PC-9 (cell line): ENCODE measurements at regions not wholly inside any gene's neighbourhood (a gene's known extent, or its start where the extent isn't known, plus 50 kb on each side); places are given as distances from the start of the nearest gene placed in this dataset.
A peak's percentile ranks its signal among the peaks of the same experiment; 100 is the strongest.
"Not testable (repeated sequence)": the region's sequence is repeated elsewhere in the genome, so short reads cannot be mapped to it uniquely, and the experiment has no call there.

Experiments
- BruUV-seq: library from RNA; stranded (reverse); fragments of 400-500 nt; replicated peaks from 2 replicates; lab custom pipeline; 2021; lab: Mats Ljungman, UMichigan
- CTCF ChIA-PET: fragments of 300-600 bp; sonication (Branson Sonifier 250); formaldehyde crosslinking; loops from one replicate; lab custom pipeline; 2022; ENCODE audit warnings: antibody characterized with exemption; lab: Charles Lee
- POLR2A ChIA-PET: fragments of 300-600 bp; sonication (Branson Sonifier 250); formaldehyde crosslinking; loops from one replicate; lab custom pipeline; 2022; ENCODE audit warnings: antibody characterized with exemption; ENCODE audit not compliant: unreplicated experiment; lab: Charles Lee
- DNase-seq, 2 experiments: peaks; one replicate each; pipeline versions ENCODE4 v3.0.0 to v3.0.0-alpha.2; 2015 to 2022; ENCODE audit warnings: mixed read lengths in 1 of 2
- H2AFZ ChIP-seq: fragments of 200-600 bp; sonication (generic); 2 replicates; pipeline ENCODE4 v1.8.1; 2017; ENCODE audit warnings: antibody characterized with exemption
- H3F3A ChIP-seq: fragments of 200-600 bp; sonication (generic); 2 replicates; pipeline ENCODE4 v1.8.1; 2017; ENCODE audit warnings: antibody characterized with exemption, mild to moderate bottlenecking, low read depth; ENCODE audit not compliant: insufficient read depth
- H3K27ac ChIP-seq: fragments of 200-600 bp; sonication (generic); 2 replicates; pipeline ENCODE4 v1.6.1; 2016; ENCODE audit warnings: mixed run types
- H3K27me3 ChIP-seq: fragments of 200-600 bp; sonication (generic); 2 replicates; pipeline ENCODE4 v1.6.1; 2016; ENCODE audit warnings: low read depth, mixed run types; ENCODE audit not compliant: insufficient read depth
- H3K36me3 ChIP-seq: fragments of 200-600 bp; sonication (generic); 2 replicates; pipeline ENCODE4 v1.6.1; 2016; ENCODE audit warnings: low read depth, mixed run types
- H3K4me1 ChIP-seq: fragments of 200-600 bp; sonication (generic); replicated peaks from 2 replicates; pipeline ENCODE4 v1.6.1; 2016; ENCODE audit warnings: mixed run types; ENCODE audit not compliant: insufficient read depth
- H3K4me2 ChIP-seq: fragments of 200-600 bp; sonication (generic); 2 replicates; pipeline ENCODE4 v1.6.1; 2017; ENCODE audit warnings: mixed run types
- H3K4me3 ChIP-seq: fragments of 200-600 bp; sonication (generic); 2 replicates; pipeline ENCODE4 v1.6.1; 2016; ENCODE audit warnings: mixed run types
- H3K79me2 ChIP-seq: fragments of 200-600 bp; sonication (generic); 2 replicates; pipeline ENCODE4 v1.6.1; 2017; ENCODE audit warnings: low read depth, mixed run types
- H3K9me2 ChIP-seq: fragments of 200-600 bp; sonication (generic); 2 replicates; pipeline ENCODE4 v1.8.1; 2017; ENCODE audit warnings: mild to moderate bottlenecking; ENCODE audit not compliant: insufficient read depth
- H3K9me3 ChIP-seq: fragments of 200-600 bp; sonication (generic); 2 replicates; pipeline ENCODE4 v1.8.1; 2016; ENCODE audit warnings: low read depth; ENCODE audit not compliant: insufficient read depth
- H4K20me1 ChIP-seq: fragments of 200-600 bp; sonication (generic); 2 replicates; pipeline ENCODE4 v1.8.1; 2017; ENCODE audit not compliant: insufficient read depth
- EZH2 ChIP-seq: fragments of 200-600 bp; sonication (generic); IDR thresholded peaks from 2 replicates; pipeline ENCODE4 v1.8.0; 2017; ENCODE audit warnings: antibody characterized with exemption, low read depth
- intact Hi-C: fragments of 100-400 bp; cut with micrococcal nuclease; formaldehyde crosslinking; loops from one replicate; pipeline ENCODE4 v1.10.0; 2022; ENCODE audit not compliant: unreplicated experiment
- TF ChIP-seq, protein P1 (sequence below): fragments of 200-600 bp; sonication (generic); conservative IDR thresholded peaks from 2 replicates; pipeline ENCODE4 v1.6.1; 2017; ENCODE audit warnings: mixed run types, antibody characterized with exemption, mild to moderate bottlenecking, moderate library complexity

DNA sequence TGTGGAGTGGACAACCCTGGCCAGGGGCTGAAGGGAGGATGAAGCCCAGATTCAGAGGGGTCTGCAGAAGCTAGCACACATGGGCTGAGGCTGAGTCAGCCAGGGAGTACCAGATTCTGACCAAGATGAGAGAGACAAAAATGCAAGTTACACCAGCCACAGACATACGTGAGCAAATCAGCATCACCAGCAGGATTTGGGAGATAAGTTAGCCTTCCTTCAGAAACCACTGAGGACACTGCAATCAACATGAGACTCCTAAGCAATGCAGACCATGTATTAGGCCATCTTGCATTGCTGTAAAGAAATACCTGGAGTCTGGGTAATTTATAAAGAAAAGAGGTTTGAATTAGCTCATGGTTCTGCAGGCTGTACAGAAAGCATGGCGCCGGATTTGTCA lies 57.0 kb upstream of the PAGE5 start:
- intact Hi-C loops, result loop anchor here (10.0 kb wide), 1 partner anchor 158 kb away; the partner anchor contains the start of gene APEX2

DNA sequence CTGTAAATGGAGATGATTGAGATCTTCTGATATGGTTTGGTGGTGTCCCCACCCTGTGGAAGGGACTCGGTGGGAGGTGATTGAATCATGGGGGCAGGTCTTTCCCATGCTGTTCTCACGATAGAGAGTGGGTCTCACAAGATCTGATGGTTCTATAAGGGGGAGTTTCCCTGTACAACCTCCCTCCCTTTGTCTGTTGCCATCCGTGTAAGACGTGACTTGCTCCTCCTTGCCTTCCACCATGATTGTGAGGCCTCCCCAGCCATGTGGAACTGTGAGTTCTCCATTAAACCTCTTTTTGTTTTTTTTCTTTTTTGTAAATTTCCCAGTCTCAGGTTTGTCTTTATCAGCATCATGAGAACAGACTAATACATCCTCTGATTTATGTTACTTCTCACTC lies 55.1 kb upstream of the PAGE5 start:
- H3K4me3 ChIP-seq, H3K27ac ChIP-seq, H3K9me3 ChIP-seq, H4K20me1 ChIP-seq, POLR2A ChIA-PET, DNase-seq, BruUV-seq, H2AFZ ChIP-seq, H3K9me2 ChIP-seq, H3K4me2 ChIP-seq, CTCF ChIA-PET, H3K27me3 ChIP-seq, H3K36me3 ChIP-seq, H3K79me2 ChIP-seq, H3F3A ChIP-seq: not testable (repeated sequence)
- peaks cover 18% of the 10 kb centered on the region for H3K4me1 ChIP-seq
- intact Hi-C loops, result loop anchor here (10.0 kb wide), 1 partner anchor 160 kb away; the partner anchor contains the start of gene APEX2

More for the DNA sequence above, 57.0 kb upstream of the PAGE5 start:
- ChIA-PET POLR2A (no interaction called here), CTCF (no interaction called here)
- H3K36me3 ChIP-seq, result no peaks in the 10 kb centered on the region
- no peak overlapping the region for H2AFZ ChIP-seq
- no peak for DNase-seq
- no peaks in the 10 kb centered on the region for H3K9me3 ChIP-seq
- no peaks in the 10 kb centered on the region for H3K9me2 ChIP-seq
- no peak overlapping the region for H3K27ac ChIP-seq
- TF ChIP-seq EZH2, result no peak
- TF ChIP-seq, protein P1, sequence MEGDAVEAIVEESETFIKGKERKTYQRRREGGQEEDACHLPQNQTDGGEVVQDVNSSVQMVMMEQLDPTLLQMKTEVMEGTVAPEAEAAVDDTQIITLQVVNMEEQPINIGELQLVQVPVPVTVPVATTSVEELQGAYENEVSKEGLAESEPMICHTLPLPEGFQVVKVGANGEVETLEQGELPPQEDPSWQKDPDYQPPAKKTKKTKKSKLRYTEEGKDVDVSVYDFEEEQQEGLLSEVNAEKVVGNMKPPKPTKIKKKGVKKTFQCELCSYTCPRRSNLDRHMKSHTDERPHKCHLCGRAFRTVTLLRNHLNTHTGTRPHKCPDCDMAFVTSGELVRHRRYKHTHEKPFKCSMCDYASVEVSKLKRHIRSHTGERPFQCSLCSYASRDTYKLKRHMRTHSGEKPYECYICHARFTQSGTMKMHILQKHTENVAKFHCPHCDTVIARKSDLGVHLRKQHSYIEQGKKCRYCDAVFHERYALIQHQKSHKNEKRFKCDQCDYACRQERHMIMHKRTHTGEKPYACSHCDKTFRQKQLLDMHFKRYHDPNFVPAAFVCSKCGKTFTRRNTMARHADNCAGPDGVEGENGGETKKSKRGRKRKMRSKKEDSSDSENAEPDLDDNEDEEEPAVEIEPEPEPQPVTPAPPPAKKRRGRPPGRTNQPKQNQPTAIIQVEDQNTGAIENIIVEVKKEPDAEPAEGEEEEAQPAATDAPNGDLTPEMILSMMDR, result no peak
- H4K20me1 ChIP-seq, result no peaks in the 10 kb centered on the region
- no TSS peak for BruUV-seq
- no peaks in the 10 kb centered on the region for H3K79me2 ChIP-seq
- H3K4me2 ChIP-seq, result no peak overlapping the region
- no peaks in the 10 kb centered on the region for H3K27me3 ChIP-seq
- peaks cover 28% of the 10 kb centered on the region for H3K4me1 ChIP-seq
- H3F3A ChIP-seq, result no peaks in the 10 kb centered on the region
- no peak overlapping the region for H3K4me3 ChIP-seq

DNA sequence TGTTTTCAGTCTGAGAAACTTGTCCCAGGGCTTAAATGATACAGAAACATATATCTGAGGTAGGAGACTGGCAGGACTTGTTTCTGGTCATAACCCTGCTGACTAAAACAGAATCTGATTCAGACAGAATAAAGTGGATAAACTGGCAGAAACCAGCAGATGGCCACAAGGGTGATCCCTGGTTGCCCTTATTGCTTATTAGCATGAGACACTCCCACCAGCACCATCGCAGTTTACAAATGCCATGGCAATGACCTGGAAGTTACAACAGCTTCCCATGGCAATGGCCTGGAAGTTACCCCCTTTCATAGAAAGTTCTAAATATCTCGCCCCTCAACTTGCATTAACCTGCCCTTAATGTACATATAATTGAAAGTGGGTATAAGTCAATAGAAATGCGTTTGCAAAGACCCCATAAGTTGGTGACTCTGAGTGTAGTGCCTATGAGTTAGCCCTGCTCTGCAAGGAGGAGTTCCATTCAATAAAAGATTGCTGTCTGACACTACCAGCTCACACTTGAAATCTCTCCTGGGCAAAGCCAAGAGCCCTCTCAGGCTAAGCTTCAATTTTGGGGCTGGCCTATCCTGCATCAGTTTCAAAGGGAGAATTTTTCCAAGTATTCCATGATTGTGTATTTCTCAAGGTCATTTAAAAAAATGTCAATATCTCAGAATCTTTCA lies 52.9 kb upstream of the PAGE5 start:
- intact Hi-C loops, result loop anchor here (10.0 kb wide), 1 partner anchor 162 kb away; the partner anchor contains the start of gene APEX2
- Histone ChIP-seq H4K20me1 (no peaks in the 10 kb centered on the region), H3F3A (no peaks in the 10 kb centered on the region), H3K4me3 (no peak overlapping the region), H3K9me3 (no peaks in the 10 kb centered on the region), H3K36me3 (no peaks in the 10 kb centered on the region), H3K27ac (no peak overlapping the region), H3K27me3 (no peaks in the 10 kb centered on the region), H3K9me2 (no peaks in the 10 kb centered on the region), H3K4me1 (peaks cover 10% of the 10 kb centered on the region; the same call in 1 of the 2 replicates), H3K79me2 (no peaks in the 10 kb centered on the region), H3K4me2 (no peak overlapping the region), H2AFZ (no peak overlapping the region)
- CTCF ChIA-PET, result no interaction called here
- BruUV-seq, result no TSS peak
- TF ChIP-seq, protein P1, result no peak
- TF ChIP-seq EZH2, result no peak
- POLR2A ChIA-PET, result no interaction called here
- DNase-seq, result peak in 1 of 2 experiments; percentile 55
